H1 (cell line): ENCODE measurements at regions not wholly inside any gene's neighbourhood (a gene's known extent, or its start where the extent isn't known, plus 50 kb on each side); places are given as distances from the start of the nearest gene placed in this dataset.

Experiments used
- BACH1 ChIP-seq: IDR thresholded peaks from 2 replicates; pipeline ENCODE4 v1.6.1; 2012; ENCODE audit warnings: low read length, improper control_type of control experiment
- CBX5 ChIP-seq: fragments of 300-800, 300-1000 bp; sonication (generic); IDR thresholded peaks from 2 replicates; pipeline ENCODE4 v1.7.1; 2016; ENCODE audit warnings: antibody characterized with exemption, low read length, low read depth
- CHD1 ChIP-seq: IDR thresholded peaks from 2 replicates; pipeline ENCODE4 v1.6.1; 2012; ENCODE audit warnings: low read depth, low read length, improper control_type of control experiment
- CTBP2 ChIP-seq: IDR thresholded peaks from 2 replicates; pipeline ENCODE4 v1.7.0; 2011; ENCODE audit warnings: borderline replicate concordance, mild to moderate bottlenecking, moderate library complexity, mixed read lengths, low read length; ENCODE audit not compliant: insufficient read depth, insufficient read length
- EP300 ChIP-seq, 2 experiments: IDR thresholded peaks; 1 replicate in 1 of 2; 2 replicates in 1 of 2; pipeline ENCODE4 v1.6.1; 2011 to 2012; ENCODE audit warnings: low read depth in 2 of 2, low read length in 2 of 2, mild to moderate bottlenecking in 2 of 2, borderline replicate concordance in 1 of 2, inconsistent platforms in 1 of 2, moderate library complexity in 1 of 2
- KDM5A ChIP-seq: fragments of 200-600 bp; IDR thresholded peaks from 2 replicates; pipeline ENCODE4 v1.7.1; 2012; ENCODE audit warnings: mild to moderate bottlenecking, low read length, inconsistent platforms, mixed read lengths
- RFX5 ChIP-seq: IDR thresholded peaks from 2 replicates; pipeline ENCODE4 v1.6.1; 2011; ENCODE audit warnings: low read depth, low read length, improper control_type of control experiment, borderline replicate concordance
- SP1 ChIP-seq: IDR thresholded peaks from 2 replicates; pipeline ENCODE4 v1.6.1; 2011; ENCODE audit warnings: low read depth, low read length

- TF ChIP-seq RFX5: no peak
- no peak for TF ChIP-seq CTBP2
- TF ChIP-seq BACH1: no peak
- no peak for TF ChIP-seq KDM5A
- no peak for TF ChIP-seq EP300 (IDR thresholded peaks at IDR 0.05; ENCODE audit: borderline replicate concordance in 1 of 2, low read depth in 2 of 2, low read length in 2 of 2)
- TF ChIP-seq CHD1: no peak
- no peak for TF ChIP-seq CBX5
- no peak for TF ChIP-seq SP1
- TF ChIP-seq, all 59 proteins: peak for 0
Observed at GRCh38 chr9:16343249-16344237, 526.9 kb downstream of the BNC2 start (continued).
